ENCODE measurements at regions not wholly inside any gene's neighbourhood (a gene's known extent, or its start where the extent isn't known, plus 50 kb on each side); places are given as distances from the start of the nearest gene placed in this dataset.

DNA sequence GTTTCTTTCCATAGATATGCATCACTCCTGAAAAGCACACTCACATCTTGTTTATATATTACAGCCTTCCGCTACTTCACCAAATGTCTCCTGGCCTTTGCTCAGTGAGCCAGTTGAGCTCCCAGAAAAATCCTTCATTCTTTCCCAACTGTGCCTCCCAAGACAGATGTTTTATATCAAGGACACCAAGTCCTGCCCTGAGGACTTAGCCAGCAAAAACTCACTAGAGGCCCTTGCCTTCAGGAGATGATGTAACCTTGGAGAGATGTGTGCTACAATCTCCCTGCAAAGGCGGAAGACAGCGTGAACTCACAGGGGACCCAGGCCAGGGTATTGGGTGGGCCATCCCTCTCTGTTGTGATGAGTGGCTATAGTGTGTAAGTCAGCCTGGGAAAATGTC, 86.1 kb upstream of the CTAGE1 start:
- TF ChIP-seq FOXP2 (optimal IDR thresholded peaks at IDR 0.05; ENCODE audit: control extremely low read depth, extremely low read length, insufficient read depth): no peak
- TF ChIP-seq EZH2 (IDR thresholded peaks at IDR 0.05): no peak
- TF ChIP-seq POLR2AphosphoS5 (IDR thresholded peaks at IDR 0.05; ENCODE audit: borderline replicate concordance, low read depth, low read length): no peak
